CD14-positive monocyte (primary cell): ENCODE measurements at regions not wholly inside any gene's neighbourhood (a gene's known extent, or its start where the extent isn't known, plus 50 kb on each side); places are given as distances from the start of the nearest gene placed in this dataset.

Source experiments
- DNase-seq, 3 donors: peaks; one replicate each; pipeline ENCODE4 v3.0.0-alpha.2; 2011 to 2022
- H2AFZ ChIP-seq: 2 replicates; pipeline ENCODE4 v1.6.0; 2012; ENCODE audit warnings: mild to moderate bottlenecking, low read depth, low read length, inconsistent platforms; ENCODE audit not compliant: insufficient read depth, poor library complexity, severe bottlenecking
- H3K27ac ChIP-seq, 2 donors: 1 replicate in 1 of 2; 2 replicates in 1 of 2; pipeline ENCODE4 v1.5.1; 2012 to 2013; ENCODE audit warnings: low read length in 2 of 2, control low read depth in 1 of 2, inconsistent platforms in 1 of 2, low read depth in 1 of 2, mild to moderate bottlenecking in 1 of 2
- H3K27me3 ChIP-seq, 2 donors: one replicate each; pipeline versions ENCODE4 v1.6.0 to v1.6.1; 2011 to 2013; ENCODE audit warnings: low read length in 2 of 2; ENCODE audit not compliant: control insufficient read depth in 2 of 2, insufficient read depth in 2 of 2
- H3K36me3 ChIP-seq, 2 donors: replicated peaks in 1 of 2; 1 replicate in 1 of 2; 2 replicates in 1 of 2; pipeline versions ENCODE4 v1.5.1 to v1.6.1; 2012 to 2013; ENCODE audit warnings: low read length in 2 of 2, control low read depth in 1 of 2, inconsistent platforms in 1 of 2, mild to moderate bottlenecking in 1 of 2; ENCODE audit not compliant: insufficient read depth in 2 of 2, control insufficient read depth in 1 of 2
- H3K4me1 ChIP-seq, 2 donors: 1 replicate in 1 of 2; 2 replicates in 1 of 2; pipeline versions ENCODE4 v1.5.1 to v1.6.1; 2012 to 2013; ENCODE audit warnings: low read length in 2 of 2, control low read depth in 1 of 2, inconsistent platforms in 1 of 2, mild to moderate bottlenecking in 1 of 2, moderate library complexity in 1 of 2; ENCODE audit not compliant: insufficient read depth in 2 of 2, control insufficient read depth in 1 of 2
- H3K4me2 ChIP-seq: replicated peaks from 2 replicates; pipeline ENCODE3; 2012; ENCODE audit warnings: low read length, moderate library complexity, mild to moderate bottlenecking; ENCODE audit not compliant: poor library complexity, severe bottlenecking; ENCODE audit errors: extremely low read depth
- H3K4me3 ChIP-seq, 3 experiments: fragments of 200-600 bp in 1 of 3; sonication (generic) in 1 of 3; replicated peaks in 1 of 3; 1 replicate in 2 of 3; 2 replicates in 1 of 3; pipeline ENCODE4 v1.5.1; 2011 to 2013; ENCODE audit warnings: low read length in 3 of 3, mild to moderate bottlenecking in 3 of 3, control low read depth in 2 of 3, low read depth in 2 of 3, inconsistent platforms in 1 of 3, moderate library complexity in 1 of 3
- H3K79me2 ChIP-seq: 2 replicates; pipeline ENCODE4 v1.6.0; 2012; ENCODE audit warnings: mild to moderate bottlenecking, control low read depth, inconsistent platforms, low read length, moderate library complexity; ENCODE audit not compliant: insufficient read depth
- H3K9ac ChIP-seq: 2 replicates; pipeline ENCODE4 v1.6.0; 2017; ENCODE audit warnings: low read length, mild to moderate bottlenecking; ENCODE audit not compliant: insufficient read depth, poor library complexity, severe bottlenecking
- H3K9me3 ChIP-seq, 2 donors: replicated peaks in 1 of 2; 1 replicate in 1 of 2; 2 replicates in 1 of 2; pipeline versions ENCODE4 v1.5.1 to v1.6.1; 2012 to 2013; ENCODE audit warnings: low read length in 2 of 2, control low read depth in 1 of 2; ENCODE audit not compliant: control insufficient read depth in 1 of 2, insufficient read depth in 1 of 2
- H4K20me1 ChIP-seq: 2 replicates; pipeline ENCODE4 v1.6.0; 2012; ENCODE audit warnings: mild to moderate bottlenecking, low read length, control low read depth, moderate library complexity; ENCODE audit not compliant: insufficient read depth
- H3K27ac Mint-ChIP-seq, 7 donors: one replicate each; pipeline ENCODE4 v1.8.0; 2020; ENCODE audit warnings: mild to moderate bottlenecking in 7 of 7, mixed read lengths in 7 of 7, moderate library complexity in 6 of 7, inconsistent platforms in 2 of 7
- H3K27me3 Mint-ChIP-seq, 3 donors: one replicate each; pipeline ENCODE4 v1.8.0; 2021 to 2022; ENCODE audit warnings: low read depth in 3 of 3, mild to moderate bottlenecking in 3 of 3, mixed read lengths in 3 of 3, moderate library complexity in 3 of 3, inconsistent platforms in 1 of 3
- H3K36me3 Mint-ChIP-seq, 2 donors: one replicate each; pipeline ENCODE4 v1.8.0; 2020; ENCODE audit warnings: mixed read lengths in 2 of 2, inconsistent platforms in 1 of 2, mild to moderate bottlenecking in 1 of 2
- H3K4me1 Mint-ChIP-seq: one replicate; pipeline ENCODE4 v1.8.0; 2020; ENCODE audit warnings: mild to moderate bottlenecking, mixed read lengths
- H3K4me3 Mint-ChIP-seq, 2 donors: one replicate each; pipeline ENCODE4 v1.8.0; 2020; ENCODE audit warnings: mild to moderate bottlenecking in 2 of 2, mixed read lengths in 2 of 2, moderate library complexity in 1 of 2
- H3K9me3 Mint-ChIP-seq, 7 donors: one replicate each; pipeline ENCODE4 v1.8.0; 2020 to 2022; ENCODE audit warnings: mixed read lengths in 7 of 7, mild to moderate bottlenecking in 6 of 7, moderate library complexity in 6 of 7, inconsistent platforms in 2 of 7
- WGBS: methylation state at CpG from one replicate; pipeline ENCODE4 v1.1.5; 2013; ENCODE audit warnings: missing lambda C conversion rate; ENCODE audit not compliant: insufficient coverage; 5-methylcytosine and 5-hydroxymethylcytosine counted together
- intact Hi-C, 2 donors: fragments of 100-400 bp; cut with micrococcal nuclease; formaldehyde crosslinking; loops; one replicate each; pipeline versions ENCODE4 v1.15.0 to v1.15.1; 2023
- TF ChIP-seq, protein P1 (sequence below): fragments of 200-600 bp; IDR thresholded peaks from one replicate; pipeline ENCODE4 v1.8.0; 2022; ENCODE audit warnings: antibody characterized with exemption, mild to moderate bottlenecking

DNA sequence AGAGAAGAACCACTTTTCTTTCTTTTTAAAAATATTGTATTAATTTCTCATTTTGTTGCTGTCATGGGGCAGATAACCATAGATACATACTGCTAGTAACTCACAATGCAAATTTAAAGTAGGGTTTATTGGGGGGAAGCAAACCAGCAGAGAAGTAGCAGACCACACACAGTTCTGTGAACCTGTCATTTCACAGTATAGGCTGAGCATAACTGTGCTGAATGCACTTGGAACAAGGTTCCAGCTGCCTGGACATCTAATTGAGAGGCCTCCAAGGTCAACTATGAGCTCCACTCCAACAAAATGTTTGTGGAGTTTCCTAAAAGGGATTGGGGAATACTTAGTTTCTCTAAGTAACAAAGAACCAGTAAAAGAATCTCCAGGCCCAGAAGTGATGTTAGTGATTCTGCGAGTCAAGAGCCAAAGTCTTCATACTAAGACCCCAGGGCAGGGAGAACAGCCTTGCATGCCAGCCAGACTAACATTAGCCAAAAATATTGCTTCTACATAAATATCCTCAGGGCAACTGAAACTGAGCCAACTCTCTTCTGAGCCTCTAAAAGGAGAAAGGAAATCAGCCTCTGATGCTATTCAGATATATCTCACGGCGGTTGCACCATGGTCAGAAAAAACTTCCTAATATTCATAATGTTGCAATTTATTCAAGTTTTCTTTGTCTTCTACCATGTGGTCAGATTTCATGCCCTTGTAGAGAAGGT, 856.4 kb upstream of the ALCAM start:
- TF ChIP-seq, protein P1, sequence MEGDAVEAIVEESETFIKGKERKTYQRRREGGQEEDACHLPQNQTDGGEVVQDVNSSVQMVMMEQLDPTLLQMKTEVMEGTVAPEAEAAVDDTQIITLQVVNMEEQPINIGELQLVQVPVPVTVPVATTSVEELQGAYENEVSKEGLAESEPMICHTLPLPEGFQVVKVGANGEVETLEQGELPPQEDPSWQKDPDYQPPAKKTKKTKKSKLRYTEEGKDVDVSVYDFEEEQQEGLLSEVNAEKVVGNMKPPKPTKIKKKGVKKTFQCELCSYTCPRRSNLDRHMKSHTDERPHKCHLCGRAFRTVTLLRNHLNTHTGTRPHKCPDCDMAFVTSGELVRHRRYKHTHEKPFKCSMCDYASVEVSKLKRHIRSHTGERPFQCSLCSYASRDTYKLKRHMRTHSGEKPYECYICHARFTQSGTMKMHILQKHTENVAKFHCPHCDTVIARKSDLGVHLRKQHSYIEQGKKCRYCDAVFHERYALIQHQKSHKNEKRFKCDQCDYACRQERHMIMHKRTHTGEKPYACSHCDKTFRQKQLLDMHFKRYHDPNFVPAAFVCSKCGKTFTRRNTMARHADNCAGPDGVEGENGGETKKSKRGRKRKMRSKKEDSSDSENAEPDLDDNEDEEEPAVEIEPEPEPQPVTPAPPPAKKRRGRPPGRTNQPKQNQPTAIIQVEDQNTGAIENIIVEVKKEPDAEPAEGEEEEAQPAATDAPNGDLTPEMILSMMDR: no peak
- Histone ChIP-seq H2AFZ (no peak overlapping the region), H3K79me2 (no peaks in the 10 kb centered on the region), H3K9ac (no peak overlapping the region), H3K27me3 (no peaks in the 10 kb centered on the region), H3K27ac (no peak overlapping the region), H3K4me2 (no peak overlapping the region), H3K4me1 (no peaks in the 10 kb centered on the region), H3K36me3 (no peaks in the 10 kb centered on the region), H3K9me3 (peaks cover 14 to 17% of the 10 kb centered on the region in 2 donors), H3K4me3 (no peak overlapping the region), H4K20me1 (no peaks in the 10 kb centered on the region)
- no peak overlapping the region for H3K4me3 Mint-ChIP-seq
- no CpG with 5 or more reads among the region's 3 CpGs for WGBS
- H3K9me3 Mint-ChIP-seq: peaks cover 6 to 15% (median 7%) of the 10 kb centered on the region in 7 donors
- no peaks in the 10 kb centered on the region for H3K36me3 Mint-ChIP-seq
- H3K27me3 Mint-ChIP-seq: no peaks in the 10 kb centered on the region
- no peak overlapping the region for H3K27ac Mint-ChIP-seq
- intact Hi-C loops: no loop called here
- DNase-seq: no peak
- no peaks in the 10 kb centered on the region for H3K4me1 Mint-ChIP-seq

DNA sequence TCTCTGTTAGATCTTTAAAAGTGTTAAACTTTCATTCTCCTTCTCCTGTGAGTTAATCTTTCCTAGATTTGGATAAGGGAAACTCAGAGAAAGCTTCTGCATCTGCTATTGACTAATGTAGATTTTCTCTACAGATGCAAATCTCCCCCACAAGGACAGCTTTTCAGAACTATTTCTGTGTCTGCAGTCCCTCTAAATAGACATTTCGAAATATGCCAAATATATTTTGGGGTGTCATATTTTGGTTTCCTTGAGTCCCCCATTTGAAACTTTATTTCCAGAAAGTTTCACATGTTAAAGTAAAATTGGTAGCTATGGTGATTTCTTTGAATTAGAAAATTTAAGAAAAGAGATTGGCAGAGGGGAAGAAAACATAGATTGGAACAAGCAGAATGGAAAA, 852.3 kb upstream of the ALCAM start:
- Histone ChIP-seq H3K36me3 (no peaks in the 10 kb centered on the region), H4K20me1 (no peaks in the 10 kb centered on the region), H3K4me3 (no peak overlapping the region), H3K9me3 (peaks cover 14 to 17% of the 10 kb centered on the region in 2 donors), H3K79me2 (no peaks in the 10 kb centered on the region), H3K4me1 (no peaks in the 10 kb centered on the region), H3K27ac (no peak overlapping the region), H3K9ac (no peak overlapping the region), H3K4me2 (no peak overlapping the region), H3K27me3 (no peaks in the 10 kb centered on the region), H2AFZ (no peak overlapping the region)
- H3K4me1 Mint-ChIP-seq: no peaks in the 10 kb centered on the region
- no peaks in the 10 kb centered on the region for H3K36me3 Mint-ChIP-seq
- H3K27ac Mint-ChIP-seq: no peak overlapping the region
- WGBS: no CpG with 5 or more reads among the region's 1 CpG
- TF ChIP-seq, protein P1: no peak
- H3K4me3 Mint-ChIP-seq: no peak overlapping the region
- DNase-seq: no peak
- H3K27me3 Mint-ChIP-seq: no peaks in the 10 kb centered on the region
- peaks cover 6 to 15% (median 7%) of the 10 kb centered on the region in 7 donors for H3K9me3 Mint-ChIP-seq
- intact Hi-C loops: no loop called here
